ENCODE measurements at regions not wholly inside any gene's neighbourhood (a gene's known extent, or its start where the extent isn't known, plus 50 kb on each side); places are given as distances from the start of the nearest gene placed in this dataset.

DNA sequence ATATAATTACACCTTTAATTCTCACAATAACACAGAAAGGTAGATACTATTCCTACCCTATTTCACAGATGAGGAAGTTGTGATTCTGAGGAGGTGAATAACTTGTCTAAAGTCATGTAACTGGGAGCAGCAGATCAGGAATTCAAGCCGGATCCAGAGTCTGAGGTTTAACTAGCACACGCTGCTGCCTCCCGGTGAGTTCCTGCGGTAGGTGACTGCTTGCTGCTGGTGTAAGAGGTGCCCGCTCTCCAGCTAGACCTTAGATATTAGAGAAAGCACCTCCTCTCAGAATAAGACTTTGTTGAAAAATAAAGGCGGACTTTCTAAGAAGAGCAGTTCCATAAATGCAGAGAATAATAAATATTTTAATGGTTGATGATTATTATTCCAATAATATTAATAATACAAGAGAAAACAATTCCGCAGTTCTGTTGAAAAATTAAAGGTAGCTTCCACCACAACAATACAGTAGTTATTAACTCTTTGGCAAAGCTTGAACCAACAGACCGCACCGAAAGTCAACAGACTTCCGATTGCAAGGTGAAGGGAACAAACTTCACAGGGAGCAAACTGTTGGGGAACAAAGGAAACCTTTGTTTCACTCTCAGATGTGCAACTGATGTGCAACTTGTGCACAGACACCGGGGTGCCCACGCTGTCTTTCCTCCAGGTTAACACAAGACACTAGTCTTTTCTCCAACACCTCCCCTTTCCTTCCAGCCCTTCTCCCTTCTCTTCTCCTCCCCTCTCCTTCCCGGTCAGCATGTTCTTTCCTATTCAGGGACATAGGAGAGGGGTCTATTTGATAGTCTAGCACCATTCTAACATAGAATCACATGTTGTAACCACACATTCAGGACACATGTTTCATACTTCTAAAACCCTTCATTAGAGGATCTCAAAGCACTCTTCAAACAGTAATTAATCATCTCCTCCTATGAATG, 73.2 kb upstream of the EGLN3 start:
- TF ChIP-seq POLR2AphosphoS2 (conservative IDR thresholded peaks at IDR 0.05; ENCODE audit: low read length): no peak
- TF ChIP-seq, protein P1, sequence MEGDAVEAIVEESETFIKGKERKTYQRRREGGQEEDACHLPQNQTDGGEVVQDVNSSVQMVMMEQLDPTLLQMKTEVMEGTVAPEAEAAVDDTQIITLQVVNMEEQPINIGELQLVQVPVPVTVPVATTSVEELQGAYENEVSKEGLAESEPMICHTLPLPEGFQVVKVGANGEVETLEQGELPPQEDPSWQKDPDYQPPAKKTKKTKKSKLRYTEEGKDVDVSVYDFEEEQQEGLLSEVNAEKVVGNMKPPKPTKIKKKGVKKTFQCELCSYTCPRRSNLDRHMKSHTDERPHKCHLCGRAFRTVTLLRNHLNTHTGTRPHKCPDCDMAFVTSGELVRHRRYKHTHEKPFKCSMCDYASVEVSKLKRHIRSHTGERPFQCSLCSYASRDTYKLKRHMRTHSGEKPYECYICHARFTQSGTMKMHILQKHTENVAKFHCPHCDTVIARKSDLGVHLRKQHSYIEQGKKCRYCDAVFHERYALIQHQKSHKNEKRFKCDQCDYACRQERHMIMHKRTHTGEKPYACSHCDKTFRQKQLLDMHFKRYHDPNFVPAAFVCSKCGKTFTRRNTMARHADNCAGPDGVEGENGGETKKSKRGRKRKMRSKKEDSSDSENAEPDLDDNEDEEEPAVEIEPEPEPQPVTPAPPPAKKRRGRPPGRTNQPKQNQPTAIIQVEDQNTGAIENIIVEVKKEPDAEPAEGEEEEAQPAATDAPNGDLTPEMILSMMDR (IDR thresholded peaks at IDR 0.05): no peak
- TF ChIP-seq PBX3 (IDR thresholded peaks at IDR 0.05): no peak
- TF ChIP-seq, protein P2, sequence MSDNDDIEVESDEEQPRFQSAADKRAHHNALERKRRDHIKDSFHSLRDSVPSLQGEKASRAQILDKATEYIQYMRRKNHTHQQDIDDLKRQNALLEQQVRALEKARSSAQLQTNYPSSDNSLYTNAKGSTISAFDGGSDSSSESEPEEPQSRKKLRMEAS (IDR thresholded peaks at IDR 0.05): no peak
- TF ChIP-seq EP300 (IDR thresholded peaks at IDR 0.05): no peak
- TF ChIP-seq PHF8 (IDR thresholded peaks at IDR 0.05; ENCODE audit: borderline replicate concordance, low read depth): no peak
- no peak for TF ChIP-seq BCL3 (IDR thresholded peaks at IDR 0.05)
- TF ChIP-seq ZC3H11A (IDR thresholded peaks at IDR 0.05): no peak
- TF ChIP-seq CHD2 (IDR thresholded peaks at IDR 0.05; ENCODE audit: low read length, partially characterized antibody): no peak
- TF ChIP-seq RAD21 (conservative IDR thresholded peaks at IDR 0.05 in 1 of 2, IDR thresholded peaks at IDR 0.05 in 1 of 2): no peak
- TF ChIP-seq POLR2A (IDR thresholded peaks at IDR 0.05; ENCODE audit: low read length): no peak
- TF ChIP-seq KDM5A (IDR thresholded peaks at IDR 0.05): no peak
- TF ChIP-seq, protein P3, sequence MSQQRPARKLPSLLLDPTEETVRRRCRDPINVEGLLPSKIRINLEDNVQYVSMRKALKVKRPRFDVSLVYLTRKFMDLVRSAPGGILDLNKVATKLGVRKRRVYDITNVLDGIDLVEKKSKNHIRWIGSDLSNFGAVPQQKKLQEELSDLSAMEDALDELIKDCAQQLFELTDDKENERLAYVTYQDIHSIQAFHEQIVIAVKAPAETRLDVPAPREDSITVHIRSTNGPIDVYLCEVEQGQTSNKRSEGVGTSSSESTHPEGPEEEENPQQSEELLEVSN (IDR thresholded peaks at IDR 0.05; ENCODE audit: borderline replicate concordance, low read depth): no peak
- no peak for TF ChIP-seq ESRRA (IDR thresholded peaks at IDR 0.05; ENCODE audit: borderline replicate concordance, low read length)
